HG02970 (cell line): ENCODE measurements at regions not wholly inside any gene's neighbourhood (a gene's known extent, or its start where the extent isn't known, plus 50 kb on each side); places are given as distances from the start of the nearest gene placed in this dataset.
"Not testable (repeated sequence)": the region's sequence is repeated elsewhere in the genome, so short reads cannot be mapped to it uniquely, and the experiment has no call there.

Source experiments
- ATAC-seq: cut with Tn5 transposase; IDR thresholded peaks from one replicate; pipeline ENCODE4 v1.9.1; 2021; ENCODE audit warnings: mild to moderate bottlenecking, moderate library complexity, moderate number of reproducible peaks; ENCODE audit not compliant: unreplicated experiment, low FRiP score

DNA sequence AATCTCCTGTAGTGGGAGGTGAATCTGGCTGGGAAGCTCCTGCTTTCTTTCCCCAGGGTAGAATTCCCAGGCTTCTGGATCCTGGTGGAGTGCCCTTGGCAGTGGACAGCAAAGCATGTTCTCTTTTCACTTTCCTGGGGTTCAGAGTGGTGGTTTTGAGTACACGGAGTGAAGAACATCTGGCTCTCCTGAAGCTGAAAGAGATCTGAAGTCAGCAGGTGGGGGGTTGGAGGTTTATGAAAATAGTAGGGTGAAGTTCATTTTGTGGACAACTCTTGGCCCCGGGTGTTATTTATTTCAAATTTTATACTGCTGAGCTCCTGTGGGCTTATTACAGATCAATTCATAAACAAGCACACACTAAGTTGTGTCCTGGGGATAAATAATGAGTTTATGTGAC, 497.3 kb downstream of the KLF5 start:
- ATAC-seq, result no peak

DNA sequence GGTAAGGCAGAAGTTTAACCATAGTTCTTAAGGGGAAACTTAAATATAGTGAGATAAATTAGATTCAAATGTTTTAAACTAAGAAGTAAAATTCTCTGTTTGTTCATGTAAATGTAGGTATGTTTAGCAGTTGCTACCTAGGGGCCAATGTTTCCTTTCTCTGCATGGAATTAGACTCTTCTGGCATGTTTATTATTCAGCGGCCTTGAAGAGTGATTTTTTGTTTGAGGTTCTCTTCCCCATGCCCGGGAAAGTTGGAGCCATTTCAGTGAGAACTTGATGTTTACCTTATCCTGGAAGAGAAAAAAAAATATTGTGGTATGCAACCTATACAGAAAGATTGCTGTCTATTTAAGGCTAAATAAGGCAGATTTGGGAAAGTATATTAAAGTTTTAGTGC, 492.9 kb downstream of the KLF5 start:
- ATAC-seq, result no peak

DNA sequence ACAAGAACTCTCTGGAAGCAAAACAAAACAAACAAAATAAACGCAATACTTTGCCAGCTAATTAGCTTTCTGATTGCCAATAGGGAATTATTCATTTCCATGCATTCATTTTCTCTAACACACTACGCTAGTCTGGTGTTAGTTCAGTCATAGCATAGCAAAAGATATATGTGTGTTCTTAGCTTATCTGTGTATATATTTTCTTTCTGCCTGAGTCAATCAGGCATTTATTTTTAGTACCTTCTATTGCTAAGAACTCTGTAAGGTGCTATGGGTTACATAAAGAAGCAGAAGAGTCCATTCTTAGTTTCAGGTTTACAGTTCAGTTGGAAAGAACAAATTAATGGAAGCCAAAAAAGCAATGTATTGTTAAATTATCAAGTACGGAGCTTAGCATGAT, 490.9 kb downstream of the KLF5 start:
- no peak for ATAC-seq

DNA sequence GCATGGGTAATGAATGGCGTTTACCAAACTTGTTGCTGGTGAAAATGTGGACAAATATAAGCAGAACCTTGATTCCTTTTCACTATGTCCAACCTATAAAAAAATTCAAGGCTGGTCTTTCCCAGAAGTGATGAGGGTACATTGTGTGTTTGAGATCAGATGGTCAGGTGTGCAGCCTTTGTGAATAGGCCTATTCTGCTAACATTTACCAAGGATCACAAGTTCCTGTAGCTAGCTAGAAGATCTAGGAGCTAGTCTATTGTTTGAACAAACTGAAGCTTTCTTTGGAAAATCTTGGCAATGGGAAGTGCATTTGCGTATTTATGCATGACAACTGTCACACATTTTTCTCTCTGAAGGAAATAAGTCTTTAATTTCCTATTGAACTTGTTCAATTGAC, 489.6 kb downstream of the KLF5 start:
- no peak for ATAC-seq

DNA sequence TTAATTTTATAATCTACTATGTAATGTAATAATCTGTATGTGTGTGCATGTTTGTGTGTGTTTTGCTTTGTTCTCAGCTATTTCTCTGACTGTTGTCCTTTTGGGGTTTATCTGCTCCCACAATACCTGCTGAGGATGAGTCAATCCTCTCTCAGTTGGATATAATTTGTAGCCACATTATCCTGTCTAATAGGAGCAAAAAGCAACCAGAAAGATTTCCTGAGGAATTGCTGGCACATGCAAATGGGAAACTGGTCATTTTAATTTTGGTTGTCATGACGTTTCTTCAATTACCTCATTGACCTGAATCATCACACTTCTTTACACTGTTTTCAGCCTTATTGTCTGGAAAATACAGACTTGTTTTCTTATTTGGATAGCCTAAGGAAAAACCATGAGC, 488.4 kb downstream of the KLF5 start:
- ATAC-seq, result no peak

DNA sequence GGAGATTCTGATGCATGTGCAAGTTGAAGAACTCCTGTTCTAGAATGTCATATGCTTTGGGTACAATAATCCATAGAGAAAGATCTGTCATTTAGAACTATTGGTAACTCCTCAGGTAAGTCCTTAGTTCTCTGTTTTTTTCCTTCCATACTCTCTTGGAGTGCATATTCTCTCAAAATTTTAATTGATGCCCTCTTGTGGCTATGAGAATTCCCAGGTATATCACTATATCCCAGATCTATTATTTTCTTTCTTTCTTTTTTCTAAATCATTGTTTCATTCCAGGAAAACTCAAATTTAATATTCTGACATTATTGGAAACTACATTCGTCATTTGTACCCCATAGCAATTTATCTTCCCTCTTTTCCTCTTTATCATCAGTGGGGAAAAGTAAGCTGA, 485.4 kb downstream of the KLF5 start:
- no peak for ATAC-seq

DNA sequence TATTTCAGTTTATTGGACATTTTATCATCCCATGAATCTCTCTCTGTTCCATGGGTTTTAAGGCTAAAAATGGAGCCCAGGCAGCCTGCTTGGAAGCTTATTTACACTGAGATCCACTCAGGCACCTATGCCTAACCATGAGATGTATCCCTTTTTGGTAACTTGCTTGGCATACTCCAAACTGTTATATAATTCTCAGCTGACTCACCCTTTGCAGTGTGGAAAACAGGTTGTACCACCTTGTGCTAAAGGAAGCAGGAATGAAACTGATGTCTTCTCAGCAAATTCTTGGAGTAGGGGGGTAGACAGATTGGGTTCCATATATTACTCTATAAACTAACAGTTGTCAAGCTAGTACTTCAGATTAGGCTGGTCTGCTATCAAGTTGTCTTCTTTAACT, 483.6 kb downstream of the KLF5 start:
- no peak for ATAC-seq

DNA sequence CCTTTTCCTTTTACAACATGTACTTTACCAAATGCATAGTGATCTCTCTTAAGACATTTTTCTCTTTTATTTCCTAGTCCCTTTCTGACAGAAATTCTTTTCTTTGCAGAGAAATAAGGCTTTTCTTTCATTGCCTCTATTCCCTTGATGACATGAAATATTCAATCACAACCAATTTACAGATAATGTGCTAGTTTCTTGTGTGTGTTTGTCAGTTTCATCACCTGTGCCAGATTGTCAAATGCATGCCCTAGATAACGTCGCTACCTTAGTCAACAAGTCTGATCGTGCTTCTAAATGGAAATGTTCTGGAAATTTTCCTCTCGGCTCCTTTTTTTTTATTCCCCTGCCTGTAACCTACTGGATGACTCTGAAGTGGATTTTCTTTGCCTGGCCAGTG, 478.1 kb downstream of the KLF5 start:
- no peak for ATAC-seq

DNA sequence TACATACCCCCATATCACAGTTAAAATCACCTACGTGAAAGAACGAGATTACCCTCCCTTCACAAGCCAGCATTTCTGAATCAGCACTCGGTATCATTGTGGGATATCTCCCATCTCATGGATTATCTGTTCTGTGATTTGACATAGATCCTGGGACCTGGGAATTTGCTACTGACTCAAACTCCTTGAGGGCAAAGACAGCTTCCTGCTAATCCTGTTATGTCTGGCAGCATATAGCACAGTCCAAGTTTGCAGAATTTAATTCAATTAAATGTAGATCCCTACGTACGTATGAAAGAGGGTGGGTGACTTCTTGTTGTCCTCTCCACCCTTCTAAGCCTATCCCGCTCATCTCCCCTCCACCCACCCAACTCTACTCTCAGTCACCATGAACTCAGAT, 476.5 kb downstream of the KLF5 start:
- ATAC-seq, result no peak

DNA sequence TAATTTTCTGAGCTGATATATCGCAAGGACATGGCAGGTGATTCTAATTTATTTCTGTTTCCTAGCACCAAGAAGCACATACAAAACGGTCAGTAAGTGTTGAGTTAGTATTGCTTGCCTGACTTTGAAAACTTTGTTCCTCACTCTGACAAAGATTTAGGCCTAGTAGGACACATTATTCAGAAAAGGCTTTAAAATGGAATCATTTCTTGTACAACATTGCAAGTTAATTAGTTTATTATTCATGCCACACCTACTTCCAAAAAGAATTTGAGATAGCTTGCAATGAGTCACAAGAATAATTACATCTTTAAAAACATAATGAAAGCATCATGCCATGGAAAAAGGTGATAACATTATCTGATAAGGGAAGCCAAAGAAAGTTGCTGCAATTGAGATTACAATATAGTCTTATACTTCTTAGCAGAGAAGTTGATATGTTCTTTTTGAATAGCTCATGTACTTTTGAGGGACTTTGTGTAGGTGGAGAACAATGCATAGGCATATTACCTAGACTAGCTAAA, 474.2 kb downstream of the KLF5 start:
- no peak for ATAC-seq

DNA sequence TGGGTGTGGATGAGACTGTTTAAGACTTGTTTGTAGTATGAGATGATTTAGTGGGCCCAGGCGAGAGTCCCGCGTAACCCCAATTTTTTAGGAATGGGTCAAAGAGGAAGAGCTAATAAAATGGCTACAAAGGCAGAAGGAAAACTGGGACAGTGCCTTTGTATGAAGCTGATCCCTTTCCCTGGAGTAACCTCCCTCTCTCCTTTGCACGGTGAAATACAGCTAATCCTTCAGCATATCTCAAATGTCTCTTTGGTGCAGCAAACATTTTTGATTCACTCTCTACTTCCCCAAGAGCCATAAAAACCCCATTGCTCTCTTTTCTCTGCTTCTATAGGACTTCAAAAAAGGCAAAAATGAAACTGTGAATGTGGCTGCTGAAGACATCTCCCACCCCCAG, 473.8 kb downstream of the KLF5 start:
- no peak for ATAC-seq

DNA sequence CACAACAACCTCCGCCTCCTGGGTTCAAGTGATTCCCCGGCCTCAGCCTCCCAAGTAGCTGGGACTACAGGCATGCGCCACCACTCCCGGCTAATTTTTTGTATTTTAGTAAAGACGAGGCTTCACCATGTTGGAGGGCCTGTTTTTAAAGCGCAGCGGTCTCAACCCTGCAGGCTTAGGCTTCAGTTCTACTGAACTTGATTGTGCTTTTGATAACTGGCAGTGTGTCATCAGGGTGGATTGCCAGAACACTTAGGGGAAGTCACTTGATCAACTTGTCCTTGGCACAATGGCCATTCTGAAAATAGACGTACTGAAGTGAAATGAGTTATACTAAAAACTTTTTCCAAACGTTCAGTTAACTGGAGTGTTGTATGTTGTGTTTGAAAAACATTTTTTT, 472.2 kb downstream of the KLF5 start:
- no peak for ATAC-seq

DNA sequence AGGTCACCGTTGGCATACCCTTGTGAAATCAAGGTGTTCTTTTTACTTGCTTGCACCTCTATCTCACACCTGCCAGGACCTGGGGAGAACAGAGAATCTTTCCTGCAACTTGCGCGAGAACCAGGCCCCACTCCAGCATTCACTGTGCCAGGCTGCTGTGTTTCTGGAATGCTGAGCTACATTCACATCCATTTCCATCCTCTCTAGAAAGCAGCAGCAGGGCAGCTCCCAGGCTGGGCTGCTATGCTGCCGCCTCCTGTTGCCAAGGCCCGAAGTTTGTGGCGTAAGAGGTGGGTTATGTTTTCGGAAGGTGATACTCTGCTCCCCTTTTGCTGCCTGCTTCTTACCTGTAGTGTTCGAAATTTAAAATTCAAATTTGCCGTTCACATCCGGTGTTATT, 464.1 kb downstream of the KLF5 start:
- ATAC-seq, result no peak

DNA sequence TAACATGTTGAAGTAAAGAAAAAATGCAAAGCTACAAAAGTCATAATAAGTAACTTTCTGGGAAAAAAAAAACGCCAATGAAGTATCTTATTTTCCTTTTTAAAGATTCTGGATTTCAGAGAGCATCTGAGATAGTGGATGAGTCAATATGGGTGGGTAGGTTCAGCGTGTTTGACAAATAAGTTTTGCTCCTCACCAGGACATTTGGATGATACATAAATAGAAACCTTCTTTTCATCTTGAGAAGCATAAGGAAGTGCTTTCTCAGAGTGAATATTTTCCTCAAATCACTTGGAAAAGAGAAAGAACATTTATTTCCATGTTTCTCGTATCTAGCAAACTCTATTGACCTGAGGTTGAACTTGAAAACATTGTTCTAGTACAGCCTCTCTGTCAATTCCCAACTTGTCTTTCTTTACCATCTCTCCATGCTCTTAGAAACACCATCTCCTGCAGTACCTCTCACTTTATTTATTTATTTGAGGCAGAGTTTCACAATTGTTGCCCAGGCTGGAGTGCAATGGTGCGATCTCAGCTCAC, 463.2 kb downstream of the KLF5 start:
- ATAC-seq, result no peak

DNA sequence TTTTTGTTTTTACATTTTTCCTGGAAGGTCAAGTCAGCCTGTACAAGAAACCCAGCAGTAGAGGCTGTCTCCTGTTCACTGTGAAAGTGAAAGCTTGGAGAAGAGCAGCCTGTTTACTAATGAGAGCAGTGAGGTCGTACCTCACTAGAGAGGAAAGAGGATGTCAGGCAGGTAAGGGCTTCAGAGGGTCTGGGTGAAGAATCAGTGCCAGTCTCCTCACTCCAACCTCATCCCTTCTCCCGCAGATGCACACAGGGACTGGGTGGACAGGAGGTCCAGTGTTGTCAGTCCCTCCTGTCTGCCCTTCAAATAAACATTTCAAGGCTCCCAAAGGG, 462.5 kb downstream of the KLF5 start:
- ATAC-seq, result no peak

DNA sequence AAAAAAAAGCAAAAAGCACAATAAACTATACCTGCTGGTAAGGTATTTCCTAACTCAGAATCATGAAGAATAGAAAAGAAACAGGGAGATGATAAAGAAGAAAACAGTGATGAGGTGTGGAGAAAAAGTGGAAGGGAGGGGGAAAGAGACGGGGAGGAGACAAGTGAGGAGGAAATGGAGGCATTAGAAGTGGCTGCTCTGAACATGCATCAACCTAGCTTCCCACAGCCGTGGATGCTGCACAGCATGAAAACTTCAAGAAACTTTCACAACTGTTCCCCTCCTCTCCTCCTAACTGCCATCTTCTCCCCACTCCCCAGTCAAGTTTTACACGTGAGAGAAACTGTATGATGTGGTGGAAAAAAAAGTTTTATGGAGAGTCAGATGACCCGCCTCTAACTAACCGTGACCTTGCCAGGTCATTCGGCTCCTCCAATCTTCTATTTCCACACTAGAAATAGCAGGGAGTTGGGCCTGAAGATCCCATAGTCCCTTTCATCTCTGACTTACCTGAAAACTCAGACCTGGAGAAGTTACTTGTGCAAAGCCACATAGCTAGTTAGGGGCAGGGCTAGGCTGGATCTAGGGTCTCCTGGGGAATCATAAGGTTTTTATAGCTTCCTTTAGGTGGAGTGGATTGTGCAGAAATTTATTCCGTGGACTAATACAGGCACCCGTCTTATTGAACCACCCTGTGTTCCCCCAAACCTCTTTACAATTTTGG, 461.9 kb downstream of the KLF5 start:
- ATAC-seq, result no peak

DNA sequence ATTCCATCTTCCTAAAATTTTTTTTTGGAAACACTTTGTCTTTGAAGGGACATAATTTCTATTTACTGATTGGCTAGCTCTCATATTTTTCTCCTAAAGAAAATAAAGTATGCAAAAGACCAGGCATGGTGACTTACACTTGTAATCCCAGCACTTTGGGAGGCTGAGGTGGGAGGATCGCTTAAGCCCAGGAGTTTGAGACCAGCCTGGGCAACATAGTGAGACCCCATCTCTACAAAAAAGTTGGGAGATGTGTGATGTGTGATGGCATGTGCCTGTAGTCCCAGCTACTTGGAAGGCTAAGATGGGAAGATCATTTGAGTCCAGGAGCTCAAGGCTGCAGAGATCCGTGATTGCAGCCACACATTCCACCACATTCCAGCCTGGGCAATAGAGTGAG, 461.3 kb downstream of the KLF5 start:
- ATAC-seq, result not testable (repeated sequence)

DNA sequence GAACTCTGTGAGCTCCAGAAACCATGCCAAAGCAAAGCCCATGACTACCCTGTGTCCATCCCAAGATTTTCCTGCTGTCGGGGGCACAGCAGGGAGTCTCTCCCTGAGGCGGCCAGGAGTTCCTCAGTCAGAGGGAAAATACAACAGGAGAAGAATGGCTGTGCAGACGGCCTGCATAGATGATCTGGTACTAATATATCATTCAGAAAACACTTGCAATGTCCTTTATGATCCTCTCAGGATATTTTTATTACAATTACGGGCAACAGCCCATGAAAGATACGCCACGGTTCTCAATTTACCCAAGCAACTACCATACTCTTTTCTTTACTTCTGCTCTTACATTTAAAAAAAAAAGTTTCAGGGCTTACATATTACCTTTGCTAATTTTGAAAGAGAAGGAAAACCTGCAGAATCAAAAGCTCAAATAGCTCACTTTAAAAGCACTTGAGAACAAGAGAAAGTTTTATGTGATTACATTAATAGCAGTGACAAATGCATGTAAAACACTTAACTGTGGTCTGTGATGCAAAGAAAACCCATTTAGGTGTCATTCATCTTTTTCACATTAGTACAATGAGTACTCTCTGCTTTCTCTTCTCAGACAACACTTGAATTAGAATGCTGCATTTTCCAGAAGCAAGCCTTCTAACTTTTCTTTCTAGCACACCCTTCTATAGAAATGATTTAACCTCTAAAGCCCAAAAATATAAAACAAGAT, 460.8 kb downstream of the KLF5 start:
- no peak for ATAC-seq

DNA sequence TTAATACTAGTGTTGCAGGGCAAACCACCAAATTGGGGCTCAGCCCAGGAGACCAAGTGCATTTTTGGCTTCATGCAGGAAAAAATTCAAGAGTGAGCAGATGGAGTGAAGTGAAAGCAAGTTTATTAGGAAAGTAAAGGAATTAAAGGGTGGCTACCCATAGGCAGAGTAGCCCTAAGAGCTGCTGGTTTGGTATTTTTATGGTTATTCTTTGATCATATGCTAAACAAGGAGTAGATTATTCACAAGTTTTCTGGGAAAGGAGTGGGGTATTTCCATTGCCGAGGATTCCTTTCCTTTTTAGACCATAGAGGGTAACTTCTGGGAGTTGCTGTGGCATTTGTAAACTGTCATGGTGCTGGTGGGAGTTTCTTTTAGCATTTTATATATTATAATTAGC, 459.0 kb downstream of the KLF5 start:
- no peak for ATAC-seq

DNA sequence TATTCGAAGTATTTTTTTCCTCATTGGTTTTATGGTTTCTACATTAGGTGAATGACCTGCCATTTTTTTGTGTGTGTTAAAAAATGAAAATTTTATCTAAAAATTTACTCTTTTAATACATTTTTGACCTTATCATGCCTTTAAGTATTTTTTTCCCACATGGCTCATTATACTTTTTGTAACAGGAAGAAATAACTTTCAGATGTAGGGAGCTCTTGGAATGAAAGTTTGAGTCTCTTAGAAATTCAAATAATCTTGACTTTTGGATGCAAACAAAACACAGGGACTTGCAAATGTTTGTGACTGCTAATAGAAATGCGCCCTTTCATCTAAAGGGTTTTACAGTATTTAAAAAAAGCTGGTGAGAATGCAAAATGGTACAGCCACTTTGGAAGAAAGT, 457.9 kb downstream of the KLF5 start:
- no peak for ATAC-seq

DNA sequence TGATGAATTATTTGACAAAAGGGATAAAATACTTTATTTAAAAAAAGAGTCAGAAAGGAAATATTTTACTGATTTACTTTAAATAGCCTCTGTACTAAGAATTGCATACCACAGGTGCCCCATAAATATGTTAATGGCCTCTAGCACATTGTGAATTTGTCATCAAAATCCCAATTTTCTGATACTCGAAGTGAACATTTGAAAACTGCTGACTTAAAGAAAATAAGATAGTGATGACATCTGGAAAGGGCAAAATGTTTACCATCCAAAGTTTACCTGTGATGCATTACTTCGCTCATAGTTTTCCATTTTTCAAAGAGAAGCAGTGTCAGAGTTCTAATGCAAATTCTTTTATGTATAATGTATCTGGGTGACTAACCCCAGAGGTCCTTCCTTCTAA, 455.4 kb downstream of the KLF5 start:
- ATAC-seq, result no peak

DNA sequence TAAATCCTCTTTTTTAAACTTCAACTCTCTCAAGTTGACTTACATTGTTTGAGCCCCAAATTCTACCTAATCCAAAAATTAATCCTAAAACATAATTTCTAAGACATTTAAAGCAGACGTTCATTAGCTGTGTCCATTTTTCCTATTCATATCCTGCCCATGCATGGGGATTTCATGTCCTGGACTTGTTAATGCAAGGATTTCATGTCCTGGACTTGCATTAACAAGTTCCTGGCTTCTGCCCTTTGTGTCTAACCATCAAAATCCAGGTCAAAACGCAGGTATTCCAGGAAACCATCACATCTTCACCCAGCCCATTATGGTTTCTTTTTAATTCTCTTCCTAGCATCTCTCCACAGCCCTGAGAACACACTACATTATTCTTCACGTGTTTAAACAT, 454.9 kb downstream of the KLF5 start:
- ATAC-seq, result no peak
